Stimulated activated CD4-positive, alpha-beta T cell treated with anti-CD3 and anti-CD28 coated beads, Interleukin-2, amount 100 ng/mL, for 24 hours (primary cell): ENCODE measurements at regions not wholly inside any gene's neighbourhood (a gene's known extent, or its start where the extent isn't known, plus 50 kb on each side); places are given as distances from the start of the nearest gene placed in this dataset.
"Not testable (repeated sequence)": the region's sequence is repeated elsewhere in the genome, so short reads cannot be mapped to it uniquely, and the experiment has no call there.

Experiments
- DNase-seq, 2 donors: peaks; one replicate each; pipeline ENCODE4 v3.0.0-alpha.2; 2020

DNA sequence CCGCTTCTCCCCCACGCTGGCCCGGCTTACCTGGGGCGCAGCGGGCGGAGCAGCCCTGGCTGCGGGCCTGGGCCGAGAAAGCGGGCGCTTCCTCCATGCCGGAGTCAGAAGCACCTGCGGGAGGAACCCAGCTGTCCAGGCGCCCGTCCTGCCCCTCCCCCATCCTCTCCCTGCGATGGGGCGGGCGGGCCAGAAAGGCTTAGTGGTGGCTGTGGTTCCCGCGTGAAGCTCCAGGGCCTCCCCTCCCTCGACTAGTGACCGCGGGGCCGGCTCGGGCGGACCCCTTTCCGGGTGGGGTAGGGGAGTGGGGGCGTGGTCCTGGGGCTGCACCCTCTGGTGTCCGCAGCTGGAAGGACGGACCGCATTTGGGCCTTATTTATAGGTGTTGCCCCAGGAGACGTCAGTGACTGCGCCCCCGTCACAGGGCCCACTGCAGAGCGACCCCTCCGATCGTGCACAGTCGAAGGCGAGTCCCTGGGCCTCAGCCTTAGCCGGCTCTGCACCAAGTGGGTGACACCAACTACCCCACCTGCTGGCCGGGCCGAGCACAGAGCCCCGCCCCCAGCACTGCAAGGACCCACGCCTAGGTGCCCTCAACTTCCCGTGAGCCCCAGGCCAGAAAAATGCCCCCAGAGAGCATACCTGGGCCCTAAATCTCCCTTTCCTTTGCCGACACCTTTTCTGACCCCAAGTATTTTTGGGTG lies 302.7 kb downstream of the CCDC74A start:
- peak in 1 of 2 donors; percentile 9 for DNase-seq

DNA sequence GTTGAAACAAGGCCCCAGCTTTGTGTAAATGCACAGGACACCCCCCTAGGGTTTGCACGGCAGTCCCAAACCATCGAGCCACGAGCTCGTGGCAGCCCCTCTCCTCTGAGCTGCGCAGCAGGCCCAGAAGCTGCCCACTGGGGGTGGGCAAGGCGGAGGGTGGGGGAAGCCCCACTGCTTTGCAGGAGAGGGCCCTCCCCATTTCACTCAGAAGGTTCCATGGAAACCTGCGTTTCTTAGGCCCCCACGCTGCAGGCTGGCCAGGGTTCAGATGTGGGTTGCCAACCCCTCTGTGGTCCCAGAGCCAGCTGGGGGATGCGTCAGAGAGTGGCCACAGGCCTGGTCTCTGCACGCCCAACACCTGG lies 303.2 kb downstream of the CCDC74A start:
- not testable (repeated sequence) for DNase-seq

DNA sequence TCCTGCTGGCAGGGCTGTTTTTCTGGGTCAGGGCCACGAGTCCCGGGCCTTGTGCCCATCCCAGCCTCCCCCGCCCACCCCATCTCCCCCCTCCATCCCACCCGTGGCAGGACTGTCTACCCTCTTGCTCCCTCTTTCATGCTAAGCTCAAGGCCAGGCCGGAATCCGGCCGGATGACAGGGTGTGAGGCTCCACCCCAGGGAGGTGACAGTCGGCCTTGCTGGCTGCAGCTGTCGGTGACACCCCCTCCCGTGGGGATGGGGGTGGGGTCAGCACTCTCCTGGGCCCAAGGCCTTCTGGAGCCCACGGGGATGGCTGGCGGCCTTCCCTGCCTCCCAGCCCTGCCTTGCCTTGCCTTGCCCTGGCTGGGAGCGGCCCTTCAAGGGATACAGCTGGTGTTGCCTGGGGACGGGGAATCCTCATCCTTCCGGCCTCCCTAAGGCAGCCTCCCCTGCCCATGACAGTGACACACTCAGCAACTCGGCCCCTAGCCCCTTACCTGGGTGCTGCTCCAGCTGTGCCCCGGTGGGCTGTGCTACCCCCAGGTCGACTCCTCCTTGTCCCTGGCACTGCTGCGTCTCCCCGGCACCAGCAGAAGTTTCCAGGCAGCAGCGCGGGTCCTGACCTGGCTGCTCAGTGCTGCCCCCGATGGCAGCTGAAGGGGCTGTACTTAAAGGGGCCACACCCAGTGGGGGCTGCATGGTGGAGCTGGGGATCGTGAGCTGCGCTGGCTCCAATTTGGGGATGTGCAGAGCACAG lies 303.9 kb downstream of the CCDC74A start:
- peak in 1 of 2 donors; percentile 34 for DNase-seq

DNA sequence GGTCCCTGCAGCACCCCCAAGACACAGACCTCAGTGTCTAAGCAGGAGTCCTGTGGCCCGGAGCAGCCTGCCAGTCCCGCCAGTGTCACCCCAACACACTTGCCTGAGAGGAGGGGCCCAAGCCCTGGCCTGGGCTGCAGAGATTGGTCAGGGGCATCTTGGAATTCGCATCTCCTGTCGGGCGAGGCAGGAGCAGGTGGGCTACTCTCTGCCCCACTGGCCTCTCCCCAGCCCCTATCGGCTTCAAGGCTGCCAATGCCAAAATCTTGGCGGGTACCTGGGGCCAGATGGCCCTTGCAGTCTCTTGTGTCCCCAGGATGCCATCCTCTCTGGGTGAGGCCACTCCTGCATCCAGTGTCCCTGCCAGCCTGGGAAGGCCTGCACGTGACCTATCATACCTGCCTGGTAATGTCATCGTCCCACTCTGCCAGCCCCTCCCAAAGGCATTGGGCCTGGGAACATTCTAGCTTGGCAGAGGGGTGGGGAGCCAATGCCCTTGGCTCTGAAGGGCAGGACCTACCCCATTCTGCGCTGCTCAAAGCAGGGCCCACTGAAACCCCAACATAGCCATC lies 304.6 kb downstream of the CCDC74A start:
- not testable (repeated sequence) for DNase-seq

DNA sequence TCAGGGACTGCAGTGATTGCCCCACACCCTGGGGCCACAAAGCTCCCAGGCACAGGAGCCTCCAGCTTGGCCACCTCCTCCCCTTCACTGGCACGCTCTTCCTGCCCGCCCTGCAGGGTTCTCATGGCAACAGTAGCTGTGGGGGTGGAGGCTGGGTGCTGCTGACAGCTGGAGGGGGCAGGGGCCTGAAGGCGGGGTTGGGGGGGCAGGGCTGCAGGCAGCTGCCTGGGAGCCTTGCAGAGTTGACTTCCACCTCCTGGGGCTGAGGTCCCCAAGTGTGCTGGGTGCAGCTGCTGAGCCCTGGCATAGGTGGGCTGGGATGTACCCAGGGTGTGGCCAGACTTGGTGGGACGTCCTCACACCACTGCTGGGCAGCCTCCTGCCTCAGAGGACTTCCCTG lies 305.2 kb downstream of the CCDC74A start:
- not testable (repeated sequence) for DNase-seq

DNA sequence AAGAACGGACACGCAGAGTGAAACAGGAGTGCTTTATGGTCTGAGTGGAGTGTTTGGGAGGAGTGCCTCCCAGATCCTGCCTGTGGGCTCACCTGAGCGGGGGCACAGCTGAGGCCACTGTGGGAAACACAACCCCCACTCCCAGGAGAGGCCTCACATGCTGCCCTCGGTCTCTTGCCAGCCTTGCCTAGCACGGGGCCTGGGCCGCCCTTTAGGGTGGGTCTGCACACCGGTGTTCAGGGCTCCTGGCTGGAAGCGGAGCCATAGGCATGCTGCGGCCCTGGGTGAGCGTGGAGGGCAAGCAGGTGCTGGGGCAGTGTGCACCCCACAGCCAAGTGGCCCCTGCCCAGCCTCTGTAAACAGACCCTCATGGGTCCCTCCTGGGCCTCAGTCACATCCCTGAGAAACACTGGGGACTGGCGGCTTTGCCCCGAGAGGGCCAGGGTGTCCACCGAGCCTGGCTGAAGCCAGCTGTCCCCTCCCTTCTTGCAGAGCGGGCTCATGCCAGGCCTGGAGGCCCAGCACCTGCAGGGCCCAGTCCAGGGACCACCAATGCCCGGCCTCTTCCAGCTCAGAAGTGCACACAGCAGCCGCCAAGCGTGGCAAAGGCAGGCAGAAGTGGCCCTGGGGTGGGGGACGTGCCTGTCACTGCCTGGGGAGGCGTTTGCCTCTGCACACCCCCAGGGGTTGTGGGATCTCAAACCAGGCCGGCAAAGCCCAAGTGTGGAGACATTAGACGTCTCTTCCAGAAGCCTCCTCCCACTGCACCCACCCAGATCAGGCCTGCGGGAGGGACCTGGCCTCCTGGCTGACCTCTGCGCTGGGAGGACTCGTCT lies 305.9 kb downstream of the CCDC74A start:
- DNase-seq = not testable (repeated sequence)

DNA sequence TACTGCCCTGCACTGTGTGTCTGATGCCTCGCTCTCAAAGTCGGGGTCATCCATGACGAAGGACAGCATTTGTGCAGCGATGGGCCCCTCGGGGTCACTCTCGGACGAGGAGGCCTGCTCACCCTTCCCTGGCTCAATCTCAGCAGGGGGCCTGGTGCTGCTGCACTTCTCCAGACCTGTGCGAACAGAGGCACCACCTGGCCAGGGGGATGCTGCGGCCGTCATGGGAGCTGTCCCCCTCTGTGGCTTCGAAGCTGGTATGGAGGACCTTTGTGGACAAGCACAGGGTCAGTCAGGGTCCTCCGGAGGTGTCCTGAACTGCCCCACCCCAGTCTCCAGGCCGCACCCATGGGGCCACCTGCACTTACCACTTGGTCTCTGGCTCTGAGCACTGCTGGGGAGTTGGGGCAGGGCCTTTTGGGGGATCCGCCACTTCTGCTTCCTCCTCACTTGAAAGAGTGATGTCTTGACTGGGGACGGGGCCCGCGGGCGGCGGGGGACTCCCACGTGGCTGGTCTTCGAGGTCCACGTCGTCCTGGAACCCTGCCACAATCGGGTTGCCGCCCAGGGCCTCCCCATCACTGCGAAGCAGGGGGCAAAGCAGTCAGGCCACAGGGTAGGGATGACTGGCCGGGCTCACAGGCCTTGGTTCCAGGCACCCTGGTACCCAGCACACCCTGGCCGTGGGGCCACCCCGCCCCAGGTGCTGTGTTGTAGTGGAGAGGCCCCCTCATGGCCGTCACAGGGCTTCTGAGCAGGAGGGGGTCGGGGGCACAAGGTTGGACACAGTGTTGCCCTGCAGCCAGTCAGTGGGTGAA lies 306.7 kb downstream of the CCDC74A start:
- DNase-seq = not testable (repeated sequence)

DNA sequence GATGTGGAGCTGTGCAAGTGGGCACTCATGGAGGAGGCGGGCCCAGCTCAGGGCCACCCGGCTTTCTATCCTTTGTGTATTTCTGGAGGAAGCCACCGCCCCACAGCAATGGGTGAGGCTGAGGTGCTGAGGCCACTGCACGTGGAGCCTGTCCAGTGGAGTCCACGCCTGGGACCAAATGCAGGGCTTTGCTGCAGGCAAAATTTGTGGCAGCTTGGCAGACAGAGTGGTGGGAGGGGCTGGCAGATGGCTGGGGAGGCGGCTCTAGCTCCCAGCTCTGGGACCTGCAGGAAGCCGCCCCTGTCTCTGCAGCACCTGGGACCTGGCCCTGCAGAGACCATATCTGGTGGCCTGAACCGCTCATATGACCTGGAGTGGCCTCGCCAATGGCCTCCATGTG lies 307.3 kb downstream of the CCDC74A start:
- DNase-seq = not testable (repeated sequence)

DNA sequence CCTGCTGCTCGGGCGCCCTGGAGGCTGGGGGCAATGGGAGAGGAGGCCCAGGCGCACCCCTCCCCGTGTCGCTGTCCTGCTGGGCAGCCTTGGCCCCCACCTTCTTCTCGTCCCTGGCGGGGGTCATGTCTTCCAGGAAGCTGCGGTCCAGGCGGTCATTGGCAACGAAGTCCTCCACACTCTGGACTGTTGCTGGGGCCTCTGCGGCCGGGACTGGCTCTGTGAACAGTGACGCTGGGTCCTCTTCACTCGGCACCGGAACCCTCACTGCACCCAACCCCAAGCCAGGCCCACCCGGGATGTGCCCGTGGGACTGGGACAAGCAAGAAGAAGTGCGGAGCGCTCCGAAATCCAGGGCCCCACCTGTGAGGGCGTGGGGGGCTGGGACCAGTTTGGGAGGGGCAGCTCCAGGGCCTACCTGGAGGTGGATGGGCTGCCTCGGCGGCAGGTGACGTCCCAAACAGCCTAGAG lies 308.0 kb downstream of the CCDC74A start:
- DNase-seq = no peak

DNA sequence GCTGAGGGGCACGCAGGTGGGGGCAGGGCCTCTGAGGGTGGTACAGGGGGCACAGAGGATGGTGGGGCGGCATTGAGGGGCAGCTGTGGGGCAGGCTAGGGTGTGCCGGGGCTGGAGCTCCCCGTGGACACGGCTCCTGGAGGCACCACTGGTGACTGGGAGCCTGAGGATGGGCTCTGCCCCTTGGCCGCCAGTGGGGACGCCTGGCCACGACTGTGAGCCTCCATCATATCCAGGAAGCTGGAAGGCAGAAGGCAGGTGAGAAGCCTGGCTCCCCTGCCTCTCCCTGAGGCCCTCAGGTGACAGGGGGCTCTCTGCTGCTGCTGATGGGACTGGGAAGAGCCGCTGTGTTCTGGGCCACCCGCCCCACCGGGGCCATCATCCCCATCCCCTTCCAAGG lies 308.4 kb downstream of the CCDC74A start:
- not testable (repeated sequence) for DNase-seq

DNA sequence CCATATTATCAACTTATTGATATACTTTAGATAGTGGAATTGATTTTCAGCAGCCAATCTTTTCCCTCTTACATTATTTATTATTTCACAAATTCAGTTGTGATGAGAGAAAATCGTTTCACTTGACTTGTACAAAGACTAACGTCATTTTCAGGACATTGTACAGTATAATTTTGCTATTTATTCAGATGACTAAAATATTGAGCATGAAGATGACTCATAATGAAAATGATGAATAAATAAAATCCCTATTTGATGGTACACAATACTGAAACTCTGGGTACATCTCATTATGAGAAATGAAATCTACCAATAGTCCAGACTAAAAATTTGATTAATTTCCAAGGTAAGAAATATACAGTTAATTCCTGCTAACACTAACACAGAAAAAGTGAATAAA lies 316.4 kb downstream of the CCDC74A start:
- DNase-seq = not testable (repeated sequence)

DNA sequence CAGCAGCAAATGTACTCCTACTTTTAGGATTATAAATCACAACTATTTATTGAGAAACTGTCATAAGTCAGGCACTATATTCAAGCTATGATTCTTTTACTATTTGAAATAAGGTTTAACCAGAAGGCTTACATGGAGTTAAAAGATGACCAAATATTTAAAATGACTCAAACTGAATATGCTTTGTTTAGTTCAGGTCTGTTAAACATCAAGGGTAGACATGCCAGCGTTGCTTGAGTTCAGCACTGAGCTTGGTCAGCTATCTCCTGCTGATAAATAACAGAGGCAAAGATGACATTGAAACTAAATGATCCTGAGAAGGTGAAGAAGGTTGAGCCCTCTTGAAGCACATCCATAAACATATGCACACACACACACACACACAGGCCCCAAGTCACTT lies 305.6 kb downstream of the ANKRD30BL start:
- not testable (repeated sequence) for DNase-seq

DNA sequence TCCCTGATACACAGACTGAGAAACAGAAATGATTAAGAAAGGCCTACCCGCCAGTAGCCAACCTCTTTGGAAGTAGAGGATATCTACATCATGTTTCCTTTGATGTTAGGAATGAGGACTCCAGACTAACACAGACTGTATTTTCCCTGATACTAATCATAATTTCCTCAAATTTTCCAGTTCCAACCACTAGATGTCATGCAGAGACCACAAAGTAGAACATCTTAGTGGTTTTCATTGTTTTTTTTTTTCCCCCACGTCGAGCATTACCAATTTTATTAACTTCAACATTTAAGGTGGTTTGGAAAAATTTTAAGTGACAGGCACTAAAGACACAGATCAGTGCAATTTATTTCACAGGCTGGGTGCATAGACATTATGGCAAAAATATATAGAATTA lies 303.6 kb downstream of the ANKRD30BL start:
- DNase-seq = not testable (repeated sequence)
